Prostate gland (tissue), 2 donors: ENCODE measurements at regions not wholly inside any gene's neighbourhood (a gene's known extent, or its start where the extent isn't known, plus 50 kb on each side); places are given as distances from the start of the nearest gene placed in this dataset.

Experiments
- DNase-seq: peaks from one replicate; pipeline ENCODE4 v3.0.0-alpha.2; 2019; ENCODE audit warnings: low spot score
- H3K27ac ChIP-seq, 2 donors: fragments of 200-600 bp; sonication (generic); 2 replicates each; pipeline ENCODE4 v1.5.1; 2017 to 2019
- H3K27me3 ChIP-seq: fragments of 200-600 bp; sonication (generic); replicated peaks from 2 replicates; pipeline ENCODE4 v1.5.1; 2019; ENCODE audit not compliant: insufficient read depth
- H3K36me3 ChIP-seq, 2 donors: fragments of 200-600 bp; sonication (generic); 1 replicate in 1 of 2; 2 replicates in 1 of 2; pipeline versions ENCODE4 v1.5.1 to v1.8.1; 2017 to 2019
- H3K4me1 ChIP-seq: fragments of 200-600 bp; sonication (generic); replicated peaks from 2 replicates; pipeline ENCODE4 v1.5.1; 2019
- H3K4me3 ChIP-seq, 2 donors: fragments of 200-600 bp; sonication (generic); 2 replicates each; pipeline ENCODE4 v1.5.1; 2017 to 2019
- H3K9me3 ChIP-seq: fragments of 200-600 bp; sonication (generic); 2 replicates; pipeline ENCODE4 v1.5.1; 2017
- POLR2A ChIP-seq: fragments of 450-650 bp; IDR thresholded peaks from one replicate; pipeline ENCODE4 v1.6.1; 2016; ENCODE audit warnings: antibody characterized with exemption, mild to moderate bottlenecking
- POLR2AphosphoS5 ChIP-seq: sonication (generic); formaldehyde crosslinking; IDR thresholded peaks from one replicate; pipeline ENCODE4 v1.6.1; 2017; ENCODE audit warnings: antibody characterized with exemption
- WGBS: methylation state at CpG from one replicate; pipeline ENCODE4 v1.1.5; 2018; 5-methylcytosine and 5-hydroxymethylcytosine counted together
- intact Hi-C: fragments of 100-400 bp; cut with DNase I; formaldehyde crosslinking; loops from one replicate; pipeline ENCODE4 v1.14.2; 2022
- TF ChIP-seq, protein P1 (sequence below), 4 experiments: fragments of 200-600 bp in 2 of 4; fragments of 450-650 bp in 2 of 4; sonication (generic) in 2 of 4; IDR thresholded peaks; 1 replicate in 3 of 4; 2 replicates in 1 of 4; pipeline ENCODE4 v1.5.1; 2016 to 2019; ENCODE audit warnings: antibody characterized with exemption in 4 of 4, mild to moderate bottlenecking in 2 of 4, moderate library complexity in 2 of 4

DNA sequence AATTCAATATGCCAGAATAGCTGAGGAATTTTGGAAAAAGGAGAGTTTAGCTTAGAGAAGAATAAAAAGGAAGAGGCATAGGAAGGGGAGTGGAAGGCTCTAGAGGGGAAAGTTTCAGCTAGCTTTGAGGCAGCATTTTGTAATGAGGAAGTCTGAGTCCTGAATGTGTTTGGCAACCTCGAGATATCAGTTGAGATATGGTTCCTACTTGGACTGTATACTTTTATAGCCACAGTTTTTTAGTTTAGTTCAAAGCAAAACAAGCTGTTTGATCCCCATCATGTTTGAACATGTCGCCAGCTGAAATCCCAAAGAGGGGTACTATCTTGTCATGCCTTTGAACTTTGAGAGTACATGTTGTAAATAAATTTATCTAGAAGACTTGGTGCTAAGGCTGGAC, 559.0 kb upstream of the FTMT start:
- no peaks in the 10 kb centered on the region for H3K9me3 ChIP-seq
- H3K27ac ChIP-seq: no peak overlapping the region
- 32% methylated on average over 2 of the region's 2 CpGs for WGBS
- DNase-seq: no peak
- no peaks in the 10 kb centered on the region for H3K4me1 ChIP-seq
- H3K27me3 ChIP-seq: no peaks in the 10 kb centered on the region
- no peaks in the 10 kb centered on the region for H3K36me3 ChIP-seq
- intact Hi-C loops: no loop called here
- no peak for TF ChIP-seq POLR2A
- TF ChIP-seq POLR2AphosphoS5: no peak
- TF ChIP-seq, protein P1, sequence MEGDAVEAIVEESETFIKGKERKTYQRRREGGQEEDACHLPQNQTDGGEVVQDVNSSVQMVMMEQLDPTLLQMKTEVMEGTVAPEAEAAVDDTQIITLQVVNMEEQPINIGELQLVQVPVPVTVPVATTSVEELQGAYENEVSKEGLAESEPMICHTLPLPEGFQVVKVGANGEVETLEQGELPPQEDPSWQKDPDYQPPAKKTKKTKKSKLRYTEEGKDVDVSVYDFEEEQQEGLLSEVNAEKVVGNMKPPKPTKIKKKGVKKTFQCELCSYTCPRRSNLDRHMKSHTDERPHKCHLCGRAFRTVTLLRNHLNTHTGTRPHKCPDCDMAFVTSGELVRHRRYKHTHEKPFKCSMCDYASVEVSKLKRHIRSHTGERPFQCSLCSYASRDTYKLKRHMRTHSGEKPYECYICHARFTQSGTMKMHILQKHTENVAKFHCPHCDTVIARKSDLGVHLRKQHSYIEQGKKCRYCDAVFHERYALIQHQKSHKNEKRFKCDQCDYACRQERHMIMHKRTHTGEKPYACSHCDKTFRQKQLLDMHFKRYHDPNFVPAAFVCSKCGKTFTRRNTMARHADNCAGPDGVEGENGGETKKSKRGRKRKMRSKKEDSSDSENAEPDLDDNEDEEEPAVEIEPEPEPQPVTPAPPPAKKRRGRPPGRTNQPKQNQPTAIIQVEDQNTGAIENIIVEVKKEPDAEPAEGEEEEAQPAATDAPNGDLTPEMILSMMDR (IDR thresholded peaks at IDR 0.05): no peak
- no peak overlapping the region for H3K4me3 ChIP-seq

DNA sequence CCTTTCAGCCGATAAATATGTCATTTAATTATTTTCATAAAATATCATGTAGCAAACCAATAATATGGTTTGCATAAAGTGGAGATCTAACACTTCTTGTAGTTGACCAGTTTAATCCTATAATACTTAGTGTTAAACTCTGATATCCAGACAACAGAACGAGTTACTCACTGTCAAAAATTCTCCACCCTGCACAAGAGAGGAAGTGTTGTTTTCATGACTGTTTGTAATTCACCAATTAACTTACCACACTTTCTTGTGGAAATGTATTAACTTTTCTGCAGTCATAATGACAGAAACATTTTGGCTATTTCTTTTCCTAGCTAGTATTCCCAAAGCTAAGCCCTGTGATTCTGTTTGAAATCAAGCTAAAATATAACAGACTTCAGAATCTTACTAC, 555.3 kb upstream of the FTMT start:
- H3K4me3 ChIP-seq: no peak overlapping the region
- intact Hi-C loops: no loop called here
- H3K9me3 ChIP-seq: no peaks in the 10 kb centered on the region
- no peaks in the 10 kb centered on the region for H3K27me3 ChIP-seq
- H3K27ac ChIP-seq: no peak overlapping the region
- WGBS: 64% methylated on average over 2 of the region's 2 CpGs
- TF ChIP-seq POLR2A (no peak), POLR2AphosphoS5 (no peak)
- TF ChIP-seq, protein P1 (IDR thresholded peaks at IDR 0.05): no peak
- no peak for DNase-seq
- H3K4me1 ChIP-seq: no peaks in the 10 kb centered on the region
- H3K36me3 ChIP-seq: no peaks in the 10 kb centered on the region

DNA sequence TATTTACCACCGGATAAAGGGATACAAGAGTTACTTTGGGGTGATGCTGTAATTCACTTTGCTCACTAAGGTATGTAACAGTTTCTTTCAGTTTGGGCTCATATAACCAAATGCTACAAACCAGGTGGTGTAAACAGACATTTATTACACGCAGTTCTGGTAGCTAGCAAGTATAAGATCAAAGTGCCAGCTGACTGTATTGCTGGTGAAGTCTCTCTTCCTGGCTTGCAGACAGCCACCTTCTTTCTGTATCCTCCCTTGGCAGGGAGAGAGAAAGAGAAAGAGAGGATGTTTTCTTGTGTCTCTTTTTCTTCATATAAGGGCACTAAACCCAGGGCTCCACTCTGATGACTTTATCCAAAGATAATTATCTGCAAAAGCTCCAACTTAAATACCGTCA, 552.5 kb upstream of the FTMT start:
- Histone ChIP-seq H3K27ac (no peak overlapping the region), H3K27me3 (no peaks in the 10 kb centered on the region), H3K9me3 (no peaks in the 10 kb centered on the region), H3K4me1 (no peaks in the 10 kb centered on the region), H3K36me3 (no peaks in the 10 kb centered on the region), H3K4me3 (no peak overlapping the region)
- no peak for TF ChIP-seq POLR2A
- no peak for TF ChIP-seq POLR2AphosphoS5
- TF ChIP-seq, protein P1 (IDR thresholded peaks at IDR 0.05): no peak
- intact Hi-C loops: no loop called here
- DNase-seq: no peak
- WGBS: 66% methylated on average over 3 of the region's 3 CpGs

DNA sequence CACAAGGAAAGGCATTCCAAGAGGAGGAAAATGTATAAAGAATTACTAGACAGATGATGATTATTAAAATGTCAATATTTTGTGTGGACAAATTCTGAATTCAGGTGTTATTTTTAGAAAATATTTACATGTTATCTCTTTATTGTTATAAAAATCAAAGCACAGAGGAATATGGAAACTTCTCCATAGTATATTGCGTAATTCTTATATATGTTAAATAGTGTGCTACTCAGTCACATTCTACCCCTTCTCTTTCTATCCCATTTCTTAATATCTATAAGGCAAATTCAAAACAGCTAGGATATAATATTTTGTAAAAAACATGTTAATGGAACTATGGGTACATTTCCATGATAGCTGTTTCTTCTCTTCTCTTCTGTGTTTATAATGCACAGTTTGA, 546.8 kb upstream of the FTMT start:
- Histone ChIP-seq H3K9me3 (no peaks in the 10 kb centered on the region), H3K4me3 (no peak overlapping the region), H3K27me3 (no peaks in the 10 kb centered on the region), H3K27ac (no peak overlapping the region), H3K4me1 (no peaks in the 10 kb centered on the region), H3K36me3 (no peaks in the 10 kb centered on the region)
- 97% methylated on average over 1 of the region's 1 CpG for WGBS
- no peak for DNase-seq
- intact Hi-C loops: no loop called here
- TF ChIP-seq POLR2A (no peak), POLR2AphosphoS5 (no peak)
- TF ChIP-seq, protein P1 (IDR thresholded peaks at IDR 0.05): no peak

DNA sequence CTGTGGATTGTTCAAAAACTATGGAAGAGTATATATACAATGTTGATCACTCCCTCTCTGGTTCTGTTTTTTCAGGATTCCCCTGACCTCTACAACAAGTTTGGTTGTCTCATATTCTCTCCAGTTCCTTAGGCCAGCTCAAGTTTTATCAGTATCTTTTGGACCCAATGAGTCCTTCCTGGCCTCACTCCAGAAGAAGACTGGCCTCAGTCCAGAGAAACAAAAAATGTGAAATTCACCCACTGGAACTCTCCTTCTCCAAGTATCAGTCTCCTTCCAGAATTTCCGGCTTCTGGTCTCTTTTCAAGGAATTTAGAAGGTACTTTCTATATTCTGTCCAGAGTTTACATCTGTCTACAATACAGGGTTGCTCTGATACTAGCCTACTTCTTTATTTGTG, 537.8 kb upstream of the FTMT start:
- Histone ChIP-seq H3K4me3 (no peak overlapping the region), H3K4me1 (no peaks in the 10 kb centered on the region), H3K36me3 (no peaks in the 10 kb centered on the region), H3K27me3 (no peaks in the 10 kb centered on the region), H3K27ac (no peak overlapping the region), H3K9me3 (no peaks in the 10 kb centered on the region)
- WGBS: 79% methylated on average over 1 of the region's 1 CpG
- DNase-seq: no peak
- intact Hi-C loops: no loop called here
- TF ChIP-seq, protein P1 (IDR thresholded peaks at IDR 0.05): no peak
- no peak for TF ChIP-seq POLR2A
- TF ChIP-seq POLR2AphosphoS5: no peak
